BLaER1 (cell line): ENCODE measurements at regions not wholly inside any gene's neighbourhood (a gene's known extent, or its start where the extent isn't known, plus 50 kb on each side); places are given as distances from the start of the nearest gene placed in this dataset.
A peak's percentile ranks its signal among the peaks of the same experiment; 100 is the strongest.

Experiments used
- H3K27ac ChIP-seq: shearing (Covaris generic); formaldehyde crosslinking; 2 replicates; pipeline ENCODE4 v1.8.1; 2022
- H3K27me3 ChIP-seq: shearing (Covaris generic); formaldehyde crosslinking; 2 replicates; pipeline ENCODE4 v1.8.1; 2022
- H3K36me3 ChIP-seq: shearing (Covaris generic); formaldehyde crosslinking; 2 replicates; pipeline ENCODE4 v1.8.1; 2022
- H3K4me1 ChIP-seq: shearing (Covaris generic); formaldehyde crosslinking; 2 replicates; pipeline ENCODE4 v1.8.1; 2022
- H3K4me2 ChIP-seq: shearing (Covaris generic); formaldehyde crosslinking; 2 replicates; pipeline ENCODE4 v1.8.1; 2022
- H3K4me3 ChIP-seq: shearing (Covaris generic); formaldehyde crosslinking; 2 replicates; pipeline ENCODE4 v1.8.1; 2022
- H3K9ac ChIP-seq: shearing (Covaris generic); formaldehyde crosslinking; 2 replicates; pipeline ENCODE4 v1.8.1; 2022
- H3K9me3 ChIP-seq: shearing (Covaris generic); formaldehyde crosslinking; 2 replicates; pipeline ENCODE4 v1.8.1; 2022
- H4K20me1 ChIP-seq: shearing (Covaris generic); formaldehyde crosslinking; 2 replicates; pipeline ENCODE4 v1.8.1; 2022
- Cebpa-rat ChIP-seq: shearing (Covaris generic); IDR thresholded peaks from 2 replicates; pipeline ENCODE4 v1.8.1; 2022

DNA sequence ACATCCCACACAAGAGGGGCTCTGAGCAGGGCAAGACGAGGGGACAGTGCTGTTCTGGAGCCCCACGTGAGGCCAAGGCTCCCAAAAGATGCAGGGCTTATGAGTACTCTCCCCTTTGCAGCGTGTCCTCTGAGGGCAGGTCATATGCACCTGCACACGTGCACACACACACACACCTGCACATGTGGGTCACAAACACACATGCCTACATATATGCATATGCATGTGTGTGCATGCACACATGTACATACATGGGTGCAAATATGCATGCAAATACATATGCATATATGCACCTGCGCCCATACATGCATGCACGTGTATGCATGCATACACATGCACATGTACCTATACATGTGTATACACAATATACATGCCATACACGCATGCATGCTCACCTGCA is 197.9 kb downstream of the NPHP4 start:
- Histone ChIP-seq H3K9ac (no peak overlapping the region), H3K4me1 (peaks cover 31% of the 10 kb centered on the region), H4K20me1 (no peaks in the 10 kb centered on the region), H3K27me3 (no peaks in the 10 kb centered on the region), H3K36me3 (no peaks in the 10 kb centered on the region), H3K4me3 (no peak overlapping the region), H3K4me2 (no peak overlapping the region), H3K27ac (no peak overlapping the region), H3K9me3 (peaks cover 25% of the 10 kb centered on the region)
- TF ChIP-seq Cebpa-rat, result no peak

DNA sequence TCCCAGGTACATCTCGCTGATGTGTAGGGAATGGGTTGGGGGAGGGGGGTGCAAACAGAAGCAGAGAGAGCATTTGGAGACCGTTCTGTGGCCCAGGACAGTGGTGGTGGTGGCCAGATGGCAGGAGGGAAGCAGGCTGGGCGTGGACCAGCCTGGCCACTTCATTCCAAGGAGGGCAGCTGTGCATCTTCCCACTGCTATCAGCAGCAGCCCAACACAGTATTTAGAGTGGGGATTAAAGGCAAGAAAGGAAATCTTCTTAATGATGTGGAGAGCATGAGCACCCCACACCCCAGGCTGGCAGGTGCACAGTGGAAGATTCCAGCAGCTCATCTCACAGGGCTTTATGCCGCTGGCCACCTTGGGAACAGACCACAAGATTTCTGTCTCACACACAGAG is 198.7 kb downstream of the NPHP4 start:
- Histone ChIP-seq H4K20me1 (no peaks in the 10 kb centered on the region), H3K9ac (no peak overlapping the region), H3K27me3 (no peaks in the 10 kb centered on the region), H3K4me2 (no peak overlapping the region), H3K4me1 (peaks cover 29% of the 10 kb centered on the region), H3K36me3 (no peaks in the 10 kb centered on the region), H3K4me3 (no peak overlapping the region), H3K27ac (no peak overlapping the region), H3K9me3 (peaks cover 33% of the 10 kb centered on the region)
- TF ChIP-seq Cebpa-rat, result no peak

DNA sequence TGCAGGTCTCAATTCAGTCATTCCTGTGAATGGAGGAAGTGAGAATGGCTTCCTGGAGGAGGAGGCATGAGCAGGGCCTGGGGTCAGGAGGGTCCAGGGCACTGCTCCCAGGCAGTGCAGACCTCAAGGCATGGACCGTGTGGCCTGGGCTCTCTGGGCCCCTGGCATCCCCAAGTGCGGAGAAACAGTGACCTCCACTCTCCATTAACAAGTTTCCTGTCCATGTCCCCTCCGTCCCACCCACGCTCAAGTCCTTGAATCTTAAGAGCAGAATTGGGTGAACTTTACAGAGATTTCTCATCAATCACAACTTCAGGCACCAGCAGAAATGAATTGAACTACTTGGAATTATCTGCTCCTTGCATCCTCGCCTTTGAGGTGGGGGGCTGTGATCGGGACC is 211.1 kb downstream of the NPHP4 start:
- H3K4me2 ChIP-seq, result peak overlapping the region; percentile 11; the same call in 1 of the 2 replicates

DNA sequence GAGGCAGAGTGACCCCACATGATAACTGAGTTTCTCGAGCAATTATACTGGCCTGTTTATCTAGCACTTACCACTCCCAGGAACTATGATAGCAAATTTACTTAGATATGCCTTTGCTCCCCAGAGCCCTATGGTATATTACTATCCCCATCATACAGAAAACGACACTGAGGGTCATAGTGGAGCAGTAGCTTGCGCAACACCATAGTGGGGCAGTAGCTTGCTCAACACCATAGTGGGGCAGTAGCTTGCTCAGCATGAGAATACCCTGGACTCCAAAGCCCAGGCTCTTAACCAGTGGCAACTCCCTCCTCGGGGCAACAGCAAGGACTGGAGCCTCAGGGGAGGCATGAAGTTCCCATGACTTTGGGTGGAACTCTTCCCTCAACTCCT is 211.9 kb downstream of the NPHP4 start:
- H3K27ac ChIP-seq, result no peak overlapping the region
- H3K27me3 ChIP-seq, result no peaks in the 10 kb centered on the region
- no peak overlapping the region for H3K4me3 ChIP-seq
- H3K9me3 ChIP-seq, result peaks cover 13% of the 10 kb centered on the region
- no peak overlapping the region for H3K4me2 ChIP-seq
- peak; percentile 59; the same call in 1 of the 2 replicates for TF ChIP-seq Cebpa-rat
- H3K4me1 ChIP-seq, result peaks cover 25% of the 10 kb centered on the region
- no peak overlapping the region for H3K9ac ChIP-seq
- no peaks in the 10 kb centered on the region for H3K36me3 ChIP-seq
- no peaks in the 10 kb centered on the region for H4K20me1 ChIP-seq

More for the DNA sequence above, 211.1 kb downstream of the NPHP4 start:
- no peak overlapping the region for H3K9ac ChIP-seq
- H3K27me3 ChIP-seq, result no peaks in the 10 kb centered on the region
- H3K36me3 ChIP-seq, result no peaks in the 10 kb centered on the region
- H3K4me3 ChIP-seq, result no peak overlapping the region
- H3K9me3 ChIP-seq, result peaks cover 13% of the 10 kb centered on the region
- TF ChIP-seq Cebpa-rat, result no peak
- no peak overlapping the region for H3K27ac ChIP-seq
- no peaks in the 10 kb centered on the region for H4K20me1 ChIP-seq
- H3K4me1 ChIP-seq, result peaks cover 18% of the 10 kb centered on the region

DNA sequence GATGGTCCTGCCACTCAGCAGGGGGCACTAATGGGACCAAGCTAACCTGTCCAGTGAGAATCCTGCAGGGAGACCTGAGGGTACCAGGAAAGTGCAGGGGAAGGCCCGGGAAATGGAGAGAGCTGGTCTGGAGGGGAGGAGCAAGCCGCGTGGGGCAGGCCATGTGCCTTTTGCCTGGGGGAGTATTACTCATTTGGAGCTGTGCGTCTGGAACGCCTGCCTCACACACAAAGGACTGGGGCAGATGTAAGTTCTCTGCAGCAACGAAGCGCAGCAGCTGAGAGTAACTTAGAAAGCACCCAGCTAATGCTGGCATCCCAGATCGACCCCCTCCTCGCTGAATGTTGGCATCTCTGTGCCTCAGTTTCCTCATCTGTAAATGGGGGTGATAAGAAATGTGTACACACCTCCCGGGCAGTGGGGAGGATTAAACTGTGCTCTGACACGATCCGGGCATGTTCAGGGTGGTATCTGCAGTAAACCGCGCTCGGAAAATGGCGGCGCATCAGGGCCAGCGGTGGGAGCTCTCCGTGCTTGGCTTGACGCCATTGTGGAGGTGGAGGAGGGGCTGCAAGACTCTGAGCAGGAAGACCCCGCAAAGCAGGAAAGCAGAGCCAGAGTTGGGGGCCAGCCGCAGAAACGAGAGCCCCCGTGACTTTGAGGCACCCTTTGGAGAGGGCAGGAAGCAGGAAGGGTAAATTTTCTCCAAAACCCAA is 212.5 kb downstream of the NPHP4 start:
- Histone ChIP-seq H3K9me3 (peaks cover 13% of the 10 kb centered on the region), H3K4me3 (no peak overlapping the region), H3K36me3 (no peaks in the 10 kb centered on the region), H3K4me1 (peaks cover 31% of the 10 kb centered on the region), H3K4me2 (no peak overlapping the region), H3K9ac (no peak overlapping the region), H3K27ac (no peak overlapping the region), H3K27me3 (no peaks in the 10 kb centered on the region), H4K20me1 (no peaks in the 10 kb centered on the region)
- TF ChIP-seq Cebpa-rat, result no peak

DNA sequence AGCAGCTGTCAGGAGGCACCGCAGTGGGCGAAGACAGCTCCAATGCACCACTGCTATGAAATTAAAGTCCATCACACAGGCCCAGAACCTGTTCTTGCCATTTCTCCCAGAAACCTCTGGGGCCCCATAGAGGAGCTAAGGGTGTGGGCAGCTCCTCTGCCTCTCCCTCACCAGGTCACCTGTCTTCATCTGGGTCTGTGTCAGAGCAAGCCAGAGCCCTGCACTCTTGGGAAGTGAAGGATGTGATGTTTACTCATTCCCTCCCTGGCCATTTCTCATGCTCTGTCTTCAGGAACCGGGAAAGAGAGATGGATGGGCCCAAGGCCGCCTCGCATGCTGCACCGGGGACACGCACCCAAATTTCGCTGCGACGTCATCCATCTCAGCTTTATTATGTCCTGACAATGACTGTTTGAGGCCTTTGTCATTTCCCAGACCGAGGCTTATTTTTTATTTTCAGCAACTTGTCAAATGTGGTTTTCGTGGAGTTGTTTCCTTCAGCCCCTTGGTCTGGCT is 216.1 kb downstream of the NPHP4 start:
- Histone ChIP-seq H3K4me1 (peaks cover 58% of the 10 kb centered on the region), H3K9me3 (peaks cover 13% of the 10 kb centered on the region), H3K27me3 (no peaks in the 10 kb centered on the region), H3K9ac (no peak overlapping the region), H3K4me3 (no peak overlapping the region), H3K27ac (no peak overlapping the region), H3K4me2 (peak overlapping the region; percentile 8; the same call in 1 of the 2 replicates), H3K36me3 (no peaks in the 10 kb centered on the region), H4K20me1 (no peaks in the 10 kb centered on the region)
- no peak for TF ChIP-seq Cebpa-rat

DNA sequence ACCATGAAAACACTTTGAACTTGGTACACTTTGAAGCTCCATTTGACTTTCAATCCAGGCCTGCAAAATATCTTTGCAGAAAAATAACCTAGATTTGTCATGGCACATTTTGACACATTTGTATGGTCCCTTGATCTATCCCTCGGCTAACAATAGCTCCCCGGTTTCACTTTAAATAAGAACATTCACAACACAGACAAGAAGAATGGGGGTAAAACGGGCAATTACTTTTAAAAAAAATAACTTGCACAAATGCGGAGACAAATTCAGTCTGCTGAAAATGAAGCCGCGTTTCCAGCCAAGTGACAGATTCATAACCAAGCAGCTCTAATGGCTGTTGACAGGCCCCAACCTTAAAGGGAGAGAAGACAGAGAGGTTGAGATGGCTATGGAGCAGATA is 218.2 kb downstream of the NPHP4 start:
- no peak overlapping the region for H3K4me3 ChIP-seq
- no peak overlapping the region for H3K9ac ChIP-seq
- H3K27ac ChIP-seq, result no peak overlapping the region
- peaks cover 61% of the 10 kb centered on the region for H3K4me1 ChIP-seq
- no peaks in the 10 kb centered on the region for H3K36me3 ChIP-seq
- no peak for TF ChIP-seq Cebpa-rat
- no peaks in the 10 kb centered on the region for H3K27me3 ChIP-seq
- H3K4me2 ChIP-seq, result peak overlapping the region; percentile 70
- H3K9me3 ChIP-seq, result peaks cover 13% of the 10 kb centered on the region
- no peaks in the 10 kb centered on the region for H4K20me1 ChIP-seq

DNA sequence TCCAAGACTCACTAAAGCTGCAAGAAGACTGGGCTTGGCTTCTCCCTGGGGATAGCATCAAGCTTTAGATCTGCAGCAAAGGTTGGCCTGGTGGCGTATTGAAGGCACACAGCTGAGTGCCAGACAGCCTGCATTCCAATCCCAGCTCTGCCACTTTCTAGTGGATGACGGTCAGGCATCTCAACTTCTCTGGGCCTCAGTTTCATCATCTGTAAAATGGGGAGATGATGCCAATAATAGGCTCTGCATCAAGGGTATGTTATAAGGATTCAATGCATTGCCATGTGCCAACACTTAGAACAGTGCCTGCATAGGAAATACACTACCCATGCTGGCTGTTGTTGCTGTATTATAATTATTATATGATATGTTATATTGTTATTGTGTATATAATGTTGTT is 220.4 kb downstream of the NPHP4 start:
- Histone ChIP-seq H3K27me3 (no peaks in the 10 kb centered on the region), H3K4me3 (no peak overlapping the region), H3K4me1 (peaks cover 61% of the 10 kb centered on the region), H4K20me1 (no peaks in the 10 kb centered on the region), H3K9ac (no peak overlapping the region), H3K4me2 (peak overlapping the region; percentile 76), H3K9me3 (no peaks in the 10 kb centered on the region), H3K36me3 (no peaks in the 10 kb centered on the region), H3K27ac (no peak overlapping the region)
- no peak for TF ChIP-seq Cebpa-rat

DNA sequence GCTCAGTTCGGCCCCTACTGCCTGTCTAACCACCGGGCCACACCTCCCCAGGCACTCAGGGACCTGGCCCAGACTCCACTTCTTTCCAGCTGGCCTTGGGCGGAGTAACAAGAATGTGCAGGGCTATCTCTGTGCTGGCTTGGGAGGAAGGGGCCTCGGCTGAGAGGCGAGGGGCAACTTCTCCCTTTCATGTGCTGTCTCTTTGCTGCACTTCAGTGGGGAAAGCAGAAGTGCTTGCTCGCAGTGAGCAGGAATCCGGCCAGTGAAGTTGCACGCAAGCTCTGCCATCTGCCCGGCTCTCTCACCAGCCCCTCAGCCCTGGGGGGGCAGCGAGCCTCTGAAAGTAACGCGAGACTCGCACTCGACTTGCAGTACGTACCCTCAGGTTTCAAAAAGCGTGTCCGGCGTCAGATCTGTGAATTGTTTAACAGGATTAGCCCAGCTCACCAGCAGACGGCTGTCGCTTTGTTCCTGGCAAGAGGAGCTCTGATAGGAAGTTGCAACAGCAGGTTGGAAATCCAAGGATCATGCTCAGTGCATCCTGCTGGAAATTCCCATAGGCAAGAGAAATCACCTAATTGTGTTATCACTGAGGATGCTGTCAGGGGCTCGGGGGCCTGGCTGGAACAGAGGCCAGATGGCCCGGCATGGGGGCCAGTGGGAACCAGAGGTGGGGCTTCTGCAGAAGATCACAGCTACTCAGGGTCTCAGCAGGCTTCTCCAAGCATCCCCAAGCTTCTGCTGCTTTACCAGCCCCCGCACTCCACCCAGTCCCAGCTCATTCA is 221.1 kb downstream of the NPHP4 start:
- no peak for TF ChIP-seq Cebpa-rat
- Histone ChIP-seq H3K4me3 (no peak overlapping the region), H3K27me3 (no peaks in the 10 kb centered on the region)

DNA sequence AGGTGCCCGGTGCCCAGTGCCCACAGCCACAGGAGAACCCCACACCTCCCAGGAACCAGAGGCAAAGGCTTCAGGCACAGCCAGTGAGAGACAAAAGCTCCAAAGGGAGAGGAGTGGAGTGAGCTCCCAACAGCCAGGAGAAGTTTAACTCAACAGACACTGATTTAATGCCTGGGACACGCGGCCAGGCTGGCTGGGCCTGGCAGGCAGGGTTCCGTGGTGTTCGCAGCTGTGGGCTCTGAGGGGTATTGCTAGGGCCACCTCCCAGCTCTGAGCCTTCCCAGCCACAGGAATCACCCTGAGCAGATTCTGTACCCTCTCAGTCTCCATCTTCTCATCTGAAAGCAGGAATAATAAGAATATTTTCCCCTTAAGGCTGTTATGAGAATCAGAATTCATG is 222.5 kb downstream of the NPHP4 start:
- H3K27me3 ChIP-seq, result no peaks in the 10 kb centered on the region
- no peak overlapping the region for H3K4me3 ChIP-seq

More for the DNA sequence above, 221.1 kb downstream of the NPHP4 start:
- H3K9ac ChIP-seq, result peak overlapping the region; percentile 52; the same call in 1 of the 2 replicates
- H4K20me1 ChIP-seq, result no peaks in the 10 kb centered on the region
- peaks cover 56% of the 10 kb centered on the region for H3K4me1 ChIP-seq
- peak overlapping the region; percentile 33; the same call in 1 of the 2 replicates for H3K27ac ChIP-seq
- no peaks in the 10 kb centered on the region for H3K9me3 ChIP-seq
- no peaks in the 10 kb centered on the region for H3K36me3 ChIP-seq
- peak overlapping the region; percentile 76 for H3K4me2 ChIP-seq

More for the DNA sequence above, 222.5 kb downstream of the NPHP4 start:
- no peaks in the 10 kb centered on the region for H4K20me1 ChIP-seq
- H3K9ac ChIP-seq, result no peak overlapping the region
- no peaks in the 10 kb centered on the region for H3K36me3 ChIP-seq
- H3K4me1 ChIP-seq, result peaks cover 47% of the 10 kb centered on the region
- H3K4me2 ChIP-seq, result no peak overlapping the region
- H3K27ac ChIP-seq, result no peak overlapping the region
- peaks cover 3% of the 10 kb centered on the region; the same call in 1 of the 2 replicates for H3K9me3 ChIP-seq
- TF ChIP-seq Cebpa-rat, result no peak
